Lower leg skin (tissue), 3 donors: ENCODE measurements at regions not wholly inside any gene's neighbourhood (a gene's known extent, or its start where the extent isn't known, plus 50 kb on each side); places are given as distances from the start of the nearest gene placed in this dataset.

Source experiments
- CTCF ChIP-seq, 3 donors: fragments of 450-650 bp; IDR thresholded peaks; one replicate each; pipeline ENCODE4 v1.5.1; 2016; ENCODE audit warnings: antibody characterized with exemption in 3 of 3, mild to moderate bottlenecking in 3 of 3, moderate library complexity in 2 of 3
- POLR2A ChIP-seq, 2 donors: fragments of 450-650 bp; IDR thresholded peaks; one replicate each; pipeline ENCODE4 v1.6.1; 2016 to 2017; ENCODE audit warnings: antibody characterized with exemption in 2 of 2, mild to moderate bottlenecking in 1 of 2, moderate library complexity in 1 of 2

GRCh38 chr7:16993543-16993942, 111.8 kb upstream of the AGR3 start:
- TF ChIP-seq CTCF (IDR thresholded peaks at IDR 0.05) (no peak), POLR2A (IDR thresholded peaks at IDR 0.05) (no peak)
